ENCODE measurements at regions not wholly inside any gene's neighbourhood (a gene's known extent, or its start where the extent isn't known, plus 50 kb on each side); places are given as distances from the start of the nearest gene placed in this dataset.
A peak's percentile ranks its signal among the peaks of the same experiment; 100 is the strongest.

GRCh38 chr3:73874606-73875369 is 250.0 kb upstream of the PDZRN3 start:
- TF ChIP-seq GATA1 (IDR thresholded peaks at IDR 0.05; ENCODE audit: low read depth, low read length) = no peak
- TF ChIP-seq POLR2A (IDR thresholded peaks at IDR 0.05; ENCODE audit: low read length) = no peak

GRCh38 chr3:73874161-73874560 is 249.4 kb upstream of the PDZRN3 start:
- DNase-seq = no peak
- no peak for TF ChIP-seq GATA1 (IDR thresholded peaks at IDR 0.05; ENCODE audit: low read depth, low read length)
- no peak for TF ChIP-seq POLR2A (IDR thresholded peaks at IDR 0.05; ENCODE audit: low read length)

More at GRCh38 chr3:73874606-73875369, 250.0 kb upstream of the PDZRN3 start:
- no peak for DNase-seq

- peak in 1 of 2 experiments; percentile 1 for DNase-seq
- TF ChIP-seq POLR2A (IDR thresholded peaks at IDR 0.05; ENCODE audit: low read length) (no peak), GATA1 (IDR thresholded peaks at IDR 0.05; ENCODE audit: low read depth, low read length) (no peak)
Observed at GRCh38 chr3:73868688-73869315, 244.1 kb upstream of the PDZRN3 start.

- DNase-seq = no peak
- TF ChIP-seq GATA1 (IDR thresholded peaks at IDR 0.05; ENCODE audit: low read depth, low read length) (no peak), POLR2A (IDR thresholded peaks at IDR 0.05; ENCODE audit: low read length) (no peak)
Observed at GRCh38 chr3:73867524-73867923, 242.8 kb upstream of the PDZRN3 start.

- DNase-seq = no peak
- TF ChIP-seq GATA1 (IDR thresholded peaks at IDR 0.05; ENCODE audit: low read depth, low read length) (no peak), POLR2A (IDR thresholded peaks at IDR 0.05; ENCODE audit: low read length) (no peak)
Observed at GRCh38 chr3:73866846-73867245, 242.1 kb upstream of the PDZRN3 start.

DNA sequence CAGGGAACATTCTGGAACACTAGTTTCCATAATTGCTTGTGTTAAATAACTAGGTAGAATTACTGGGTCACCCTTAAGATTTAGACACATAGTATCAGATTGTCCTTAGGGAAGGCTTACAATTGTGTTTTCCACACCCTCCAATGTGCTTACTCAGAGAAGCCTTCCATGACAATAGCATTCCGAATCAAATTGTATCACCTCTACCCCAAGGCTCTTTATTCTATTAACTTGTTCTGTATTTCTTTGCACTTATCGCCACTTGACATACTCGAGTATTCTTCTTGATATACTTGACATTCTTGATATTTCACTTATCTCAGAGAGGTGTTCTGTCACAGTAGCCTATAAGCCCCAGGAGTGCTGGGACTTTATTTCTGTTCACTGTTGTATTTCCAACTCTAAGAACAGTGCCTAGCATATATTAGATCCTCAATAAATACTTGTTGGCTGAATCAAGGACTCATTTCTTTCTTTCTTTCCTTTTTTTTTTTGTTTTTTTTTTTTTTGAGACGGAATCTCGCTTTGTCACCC is 238.9 kb upstream of the PDZRN3 start:
- TF ChIP-seq POLR2A (IDR thresholded peaks at IDR 0.05; ENCODE audit: low read length) (no peak), GATA1 (IDR thresholded peaks at IDR 0.05; ENCODE audit: low read depth, low read length) (no peak)
- no peak for DNase-seq

GRCh38 chr3:73855813-73856212 is 231.1 kb upstream of the PDZRN3 start:
- DNase-seq = no peak
- TF ChIP-seq POLR2A (IDR thresholded peaks at IDR 0.05; ENCODE audit: low read length) = no peak
- TF ChIP-seq GATA1 (IDR thresholded peaks at IDR 0.05; ENCODE audit: low read depth, low read length) = no peak

- DNase-seq = no peak
- TF ChIP-seq POLR2A (IDR thresholded peaks at IDR 0.05; ENCODE audit: low read length) (no peak), GATA1 (IDR thresholded peaks at IDR 0.05; ENCODE audit: low read depth, low read length) (no peak)
Observed at GRCh38 chr3:73848173-73848906, 223.6 kb upstream of the PDZRN3 start.

- no peak for TF ChIP-seq POLR2A (IDR thresholded peaks at IDR 0.05; ENCODE audit: low read length)
- TF ChIP-seq GATA1 (IDR thresholded peaks at IDR 0.05; ENCODE audit: low read depth, low read length) = no peak
- no peak for DNase-seq
Observed at GRCh38 chr3:73846951-73847350, 222.2 kb upstream of the PDZRN3 start.

- DNase-seq = no peak
- TF ChIP-seq POLR2A (IDR thresholded peaks at IDR 0.05; ENCODE audit: low read length) = no peak
Observed at GRCh38 chr3:73839032-73839431, 214.3 kb upstream of the PDZRN3 start.

- TF ChIP-seq POLR2A (IDR thresholded peaks at IDR 0.05; ENCODE audit: low read length) (no peak), GATA1 (IDR thresholded peaks at IDR 0.05; ENCODE audit: low read depth, low read length) (no peak)
- DNase-seq = no peak
Observed at GRCh38 chr3:73835945-73836344, 211.2 kb upstream of the PDZRN3 start.

DNA sequence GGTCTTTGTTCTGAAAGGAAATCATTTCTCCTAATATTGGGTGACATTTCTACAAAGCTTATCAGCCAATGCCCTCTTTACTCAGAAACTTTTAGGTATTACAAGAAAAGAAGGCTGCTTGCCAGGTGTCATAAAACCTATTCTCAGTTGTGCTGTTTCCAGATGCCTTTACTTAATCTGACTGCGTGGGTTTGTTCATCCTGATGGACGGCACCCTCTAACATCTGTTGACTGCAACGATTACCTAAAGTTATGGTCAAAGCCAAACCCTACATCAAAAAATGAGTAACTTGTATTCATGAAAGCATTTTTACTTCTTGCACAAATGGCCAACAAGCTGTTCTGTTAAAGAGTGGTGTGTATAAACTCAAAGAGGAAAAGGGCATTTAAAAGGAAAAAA is 207.7 kb upstream of the PDZRN3 start:
- no peak for TF ChIP-seq GATA1 (IDR thresholded peaks at IDR 0.05; ENCODE audit: low read depth, low read length)
- TF ChIP-seq POLR2A (IDR thresholded peaks at IDR 0.05; ENCODE audit: low read length) = no peak
- no peak for DNase-seq

DNA sequence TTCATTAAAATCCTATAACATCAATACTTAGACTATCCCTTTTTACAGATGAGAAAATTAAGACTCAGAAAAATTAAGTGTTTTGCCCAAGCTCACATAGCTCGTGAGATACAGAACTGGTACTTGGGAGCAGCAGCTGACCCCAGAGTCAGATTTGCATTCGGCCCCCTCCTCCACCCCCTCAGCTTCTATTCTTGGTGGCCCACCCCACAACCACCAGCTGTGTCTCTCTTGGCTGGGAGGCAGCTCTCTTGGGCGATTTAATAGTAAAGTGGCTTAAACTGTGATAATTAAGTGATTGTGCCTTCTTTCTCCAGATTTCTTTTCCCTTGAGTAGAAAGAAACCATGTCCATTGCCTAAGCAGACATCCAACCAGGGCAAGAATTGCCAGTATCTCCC is 203.6 kb upstream of the PDZRN3 start:
- TF ChIP-seq POLR2A (IDR thresholded peaks at IDR 0.05; ENCODE audit: low read length) = no peak
- no peak for TF ChIP-seq GATA1 (IDR thresholded peaks at IDR 0.05; ENCODE audit: low read depth, low read length)
- no peak for DNase-seq

GRCh38 chr3:73827725-73828211 is 203.0 kb upstream of the PDZRN3 start:
- no peak for DNase-seq
- TF ChIP-seq GATA1 (IDR thresholded peaks at IDR 0.05; ENCODE audit: low read depth, low read length) = no peak
- no peak for TF ChIP-seq POLR2A (IDR thresholded peaks at IDR 0.05; ENCODE audit: low read length)
